ENCODE measurements at regions not wholly inside any gene's neighbourhood (a gene's known extent, or its start where the extent isn't known, plus 50 kb on each side); places are given as distances from the start of the nearest gene placed in this dataset.

- no peak overlapping the region for H3K4me3 ChIP-seq (ENCODE audit: low read depth in 2 of 2, low read length in 2 of 2)
- intact Hi-C loops (cut with micrococcal nuclease; ENCODE audit: unreplicated experiment) = no loop called here
- ATAC-seq = no peak
Observed at GRCh38 chrX:68938244-68939004, 109.6 kb downstream of the EFNB1 start.

DNA sequence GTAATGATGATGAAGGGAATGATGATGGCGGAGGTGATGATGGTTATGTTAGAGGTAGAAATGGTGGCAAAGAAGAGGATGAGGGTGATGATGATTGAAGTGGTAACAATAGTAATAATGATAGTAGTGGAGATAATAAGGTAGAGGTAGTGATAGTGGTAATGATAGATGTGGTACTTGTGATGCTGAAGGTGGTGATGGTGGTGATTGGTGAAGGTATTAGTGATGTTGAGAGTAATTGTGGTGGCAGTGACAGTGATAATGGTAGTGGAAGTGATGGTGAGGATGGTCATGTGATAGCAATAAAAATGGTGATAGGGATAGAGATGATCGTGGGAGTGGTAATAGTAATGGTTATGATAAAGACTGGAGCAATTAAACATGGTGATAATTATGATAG is 108.8 kb downstream of the EFNB1 start:
- no peak overlapping the region for H3K4me3 ChIP-seq (ENCODE audit: low read depth in 2 of 2, low read length in 2 of 2)
- no peaks in the 10 kb centered on the region for H3K36me3 ChIP-seq (ENCODE audit: control insufficient read depth, insufficient read depth, low read length)
- no peaks in the 10 kb centered on the region for H3K9me3 ChIP-seq (ENCODE audit: control insufficient read depth, insufficient read depth, low read depth, low read length)
- no peaks in the 10 kb centered on the region for H3K27me3 ChIP-seq (ENCODE audit: control insufficient read depth, insufficient read depth, low read length)
- intact Hi-C loops (cut with micrococcal nuclease; ENCODE audit: unreplicated experiment) (no loop called here), in situ Hi-C loops (cut with HindIII; ENCODE audit: low pct_unique_long_range_greater_than_20kb, low sequenced_read_pairs) (no loop called here)
- ChIA-PET POLR2A (no interaction called here), CTCF (no interaction called here)
- H3K27ac ChIP-seq (ENCODE audit: low read length) = no peak overlapping the region
- no peak for TF ChIP-seq CTCF (IDR thresholded peaks at IDR 0.05)
- TF ChIP-seq SIN3A (IDR thresholded peaks at IDR 0.05; ENCODE audit: borderline replicate concordance, insufficient read depth, low read depth, low read length) = no peak
- no peak for TF ChIP-seq REST (IDR thresholded peaks at IDR 0.05; ENCODE audit: insufficient read depth in 1 of 2, low read depth in 2 of 2, low read length in 1 of 2)
- no peak for DNase-seq (ENCODE audit: low read depth, low spot score)
- no peak for ATAC-seq
- BruUV-seq (replicated peaks) = no TSS peak
- H3K4me1 ChIP-seq (ENCODE audit: control insufficient read depth, insufficient read depth, low read length) = no peaks in the 10 kb centered on the region

More at GRCh38 chrX:68938244-68939004, 109.6 kb downstream of the EFNB1 start:
- Histone ChIP-seq H3K27ac (ENCODE audit: low read length) (no peak overlapping the region), H3K27me3 (ENCODE audit: control insufficient read depth, insufficient read depth, low read length) (no peaks in the 10 kb centered on the region), H3K4me1 (ENCODE audit: control insufficient read depth, insufficient read depth, low read length) (no peaks in the 10 kb centered on the region), H3K9me3 (ENCODE audit: control insufficient read depth, insufficient read depth, low read depth, low read length) (no peaks in the 10 kb centered on the region), H3K36me3 (ENCODE audit: control insufficient read depth, insufficient read depth, low read length) (no peaks in the 10 kb centered on the region)
- CTCF ChIA-PET = no interaction called here
- BruUV-seq (replicated peaks) = no TSS peak
- DNase-seq (ENCODE audit: low read depth, low spot score) = no peak
- in situ Hi-C loops (cut with HindIII; ENCODE audit: low pct_unique_long_range_greater_than_20kb, low sequenced_read_pairs) = no loop called here
- TF ChIP-seq TCF7L2 (IDR thresholded peaks at IDR 0.05; ENCODE audit: low read depth, low read length) = no peak
- no peak for TF ChIP-seq SIN3A (IDR thresholded peaks at IDR 0.05; ENCODE audit: borderline replicate concordance, insufficient read depth, low read depth, low read length)
- TF ChIP-seq REST (IDR thresholded peaks at IDR 0.05; ENCODE audit: insufficient read depth in 1 of 2, low read depth in 2 of 2, low read length in 1 of 2) = no peak
- no peak for TF ChIP-seq CTCF (IDR thresholded peaks at IDR 0.05)
- no peak for TF ChIP-seq POLR2AphosphoS5 (IDR thresholded peaks at IDR 0.05; ENCODE audit: low read depth, low read length)
- POLR2A ChIA-PET = no interaction called here
